Cardiac muscle cell (in vitro differentiated cells and primary cell): ENCODE measurements at regions not wholly inside any gene's neighbourhood (a gene's known extent, or its start where the extent isn't known, plus 50 kb on each side); places are given as distances from the start of the nearest gene placed in this dataset.

Experiments used
- DNase-seq, 2 donors: peaks; one replicate each; pipeline versions ENCODE4 v3.0.0 to v3.0.0-alpha.2; 2010 to 2017; ENCODE audit warnings: low read depth in 1 of 2, low spot score in 1 of 2
- H3K27ac ChIP-seq: fragments of 200-600 bp; sonication (generic); 2 replicates; pipeline ENCODE4 v1.5.1; 2016
- H3K27me3 ChIP-seq: fragments of 200-600 bp; sonication (generic); 2 replicates; pipeline ENCODE4 v1.6.0; 2016; ENCODE audit warnings: control low read depth
- H3K36me3 ChIP-seq: fragments of 200-600 bp; sonication (generic); 2 replicates; pipeline ENCODE4 v1.5.1; 2016; ENCODE audit warnings: control low read depth
- H3K4me1 ChIP-seq: fragments of 200-600 bp; sonication (generic); 2 replicates; pipeline ENCODE4 v1.8.1; 2017; ENCODE audit warnings: low read depth, mild to moderate bottlenecking, mixed run types
- H3K4me3 ChIP-seq: fragments of 200-600 bp; sonication (generic); 2 replicates; pipeline ENCODE4 v1.5.1; 2016; ENCODE audit warnings: mild to moderate bottlenecking
- H3K9me3 ChIP-seq: fragments of 200-600 bp; sonication (generic); 2 replicates; pipeline ENCODE4 v1.5.1; 2017; ENCODE audit warnings: low read depth, mild to moderate bottlenecking, control low read depth
- TF ChIP-seq, protein P1 (sequence below): IDR thresholded peaks from 2 replicates; pipeline ENCODE4 v1.5.1; 2012; ENCODE audit warnings: low read depth, mild to moderate bottlenecking, low read length

DNA sequence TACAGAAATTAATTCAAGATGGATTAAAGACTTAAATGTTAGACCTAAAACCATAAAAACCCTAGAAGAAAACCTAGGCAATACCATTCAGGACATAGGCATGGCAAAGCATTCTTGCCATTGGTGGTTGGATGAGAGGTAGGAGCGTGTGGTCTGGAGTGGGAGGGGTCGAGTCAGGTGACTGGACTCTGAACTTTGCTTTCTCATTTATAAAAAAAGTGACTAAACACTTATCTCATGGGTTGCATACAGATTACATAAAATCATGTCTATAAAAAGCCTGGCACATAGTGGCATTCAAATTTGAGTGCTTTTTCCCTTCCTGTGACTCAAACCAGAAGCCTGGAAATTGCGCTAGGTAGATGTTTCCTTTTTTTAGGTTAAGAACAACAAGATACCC is 159.7 kb upstream of the SHISA6 start:
- H3K9me3 ChIP-seq, result no peaks in the 10 kb centered on the region
- H3K27me3 ChIP-seq, result peaks cover 31% of the 10 kb centered on the region
- no peaks in the 10 kb centered on the region for H3K36me3 ChIP-seq
- peaks cover 7% of the 10 kb centered on the region for H3K4me1 ChIP-seq
- no peak overlapping the region for H3K4me3 ChIP-seq
- DNase-seq, result no peak
- TF ChIP-seq, protein P1, sequence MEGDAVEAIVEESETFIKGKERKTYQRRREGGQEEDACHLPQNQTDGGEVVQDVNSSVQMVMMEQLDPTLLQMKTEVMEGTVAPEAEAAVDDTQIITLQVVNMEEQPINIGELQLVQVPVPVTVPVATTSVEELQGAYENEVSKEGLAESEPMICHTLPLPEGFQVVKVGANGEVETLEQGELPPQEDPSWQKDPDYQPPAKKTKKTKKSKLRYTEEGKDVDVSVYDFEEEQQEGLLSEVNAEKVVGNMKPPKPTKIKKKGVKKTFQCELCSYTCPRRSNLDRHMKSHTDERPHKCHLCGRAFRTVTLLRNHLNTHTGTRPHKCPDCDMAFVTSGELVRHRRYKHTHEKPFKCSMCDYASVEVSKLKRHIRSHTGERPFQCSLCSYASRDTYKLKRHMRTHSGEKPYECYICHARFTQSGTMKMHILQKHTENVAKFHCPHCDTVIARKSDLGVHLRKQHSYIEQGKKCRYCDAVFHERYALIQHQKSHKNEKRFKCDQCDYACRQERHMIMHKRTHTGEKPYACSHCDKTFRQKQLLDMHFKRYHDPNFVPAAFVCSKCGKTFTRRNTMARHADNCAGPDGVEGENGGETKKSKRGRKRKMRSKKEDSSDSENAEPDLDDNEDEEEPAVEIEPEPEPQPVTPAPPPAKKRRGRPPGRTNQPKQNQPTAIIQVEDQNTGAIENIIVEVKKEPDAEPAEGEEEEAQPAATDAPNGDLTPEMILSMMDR, result no peak
- no peak overlapping the region for H3K27ac ChIP-seq

DNA sequence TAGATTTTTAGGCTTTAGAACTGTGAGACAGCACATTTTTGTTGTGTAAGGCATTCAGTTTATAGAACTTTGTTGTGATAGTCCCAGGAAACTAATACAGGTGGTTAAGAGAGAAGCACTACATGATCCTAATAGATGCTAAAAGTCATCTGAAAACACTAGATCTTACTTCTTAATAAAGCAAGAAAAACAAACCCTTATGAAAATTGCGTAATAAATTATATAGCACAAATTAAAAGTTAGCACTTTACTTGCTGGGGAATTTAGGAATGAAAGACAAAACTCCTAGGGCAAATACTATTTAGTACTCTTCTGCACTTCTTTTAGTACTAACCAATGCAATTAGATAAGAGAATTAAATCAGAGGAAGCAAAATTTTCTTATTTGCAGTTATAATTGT is 163.3 kb upstream of the SHISA6 start:
- peaks cover 6% of the 10 kb centered on the region for H3K4me1 ChIP-seq
- H3K36me3 ChIP-seq, result no peaks in the 10 kb centered on the region
- no peak for DNase-seq
- TF ChIP-seq, protein P1, result no peak
- H3K27ac ChIP-seq, result no peak overlapping the region
- no peak overlapping the region for H3K4me3 ChIP-seq
- peaks cover 3% of the 10 kb centered on the region for H3K27me3 ChIP-seq
- no peaks in the 10 kb centered on the region for H3K9me3 ChIP-seq

DNA sequence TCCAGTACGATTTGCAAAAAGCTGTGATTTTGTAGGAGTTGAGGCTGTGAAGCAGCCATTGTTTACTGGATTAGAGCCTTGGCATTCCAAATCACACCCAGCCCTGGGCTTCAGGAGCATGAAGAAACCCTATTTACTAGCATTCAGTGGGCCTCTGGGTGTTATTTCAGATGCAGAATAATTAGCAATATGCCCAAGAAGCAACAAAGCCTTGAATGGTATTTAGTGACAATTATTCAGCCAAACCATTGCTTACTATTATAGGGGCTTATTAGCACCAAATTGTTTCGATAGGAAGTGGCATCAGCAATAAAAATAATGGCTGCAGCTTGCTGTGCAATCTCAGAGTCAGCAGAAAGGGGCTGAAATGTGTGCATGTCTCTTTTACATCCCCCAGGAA is 166.6 kb upstream of the SHISA6 start:
- DNase-seq, result no peak
- Histone ChIP-seq H3K27ac (no peak overlapping the region), H3K36me3 (no peaks in the 10 kb centered on the region), H3K4me3 (no peak overlapping the region), H3K9me3 (no peaks in the 10 kb centered on the region), H3K4me1 (no peaks in the 10 kb centered on the region), H3K27me3 (peaks cover 7% of the 10 kb centered on the region)
- TF ChIP-seq, protein P1, result no peak

DNA sequence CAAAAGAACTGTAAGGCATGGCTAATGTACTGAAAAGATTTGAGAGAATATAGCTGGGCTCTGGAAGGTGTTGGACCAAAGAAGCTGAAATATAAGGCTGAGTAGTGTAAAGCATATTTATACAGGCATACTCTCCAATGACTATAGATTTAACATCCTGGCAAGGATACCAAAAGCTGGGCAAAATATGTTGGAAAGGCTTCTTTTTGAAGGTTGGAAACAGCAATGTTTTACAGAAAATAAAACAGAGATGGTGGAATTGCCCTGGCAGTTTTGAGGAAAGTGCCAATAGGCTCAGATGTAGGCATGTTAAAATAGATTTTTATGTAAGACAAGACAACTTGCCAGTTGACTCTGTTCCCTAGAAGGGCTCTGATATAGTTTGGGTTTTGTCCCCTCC is 184.1 kb upstream of the SHISA6 start:
- no peaks in the 10 kb centered on the region for H3K9me3 ChIP-seq
- H3K4me1 ChIP-seq, result no peaks in the 10 kb centered on the region
- DNase-seq, result no peak
- H3K27ac ChIP-seq, result no peak overlapping the region
- H3K27me3 ChIP-seq, result no peaks in the 10 kb centered on the region
- TF ChIP-seq, protein P1, result no peak
- H3K4me3 ChIP-seq, result no peak overlapping the region
- no peaks in the 10 kb centered on the region for H3K36me3 ChIP-seq

DNA sequence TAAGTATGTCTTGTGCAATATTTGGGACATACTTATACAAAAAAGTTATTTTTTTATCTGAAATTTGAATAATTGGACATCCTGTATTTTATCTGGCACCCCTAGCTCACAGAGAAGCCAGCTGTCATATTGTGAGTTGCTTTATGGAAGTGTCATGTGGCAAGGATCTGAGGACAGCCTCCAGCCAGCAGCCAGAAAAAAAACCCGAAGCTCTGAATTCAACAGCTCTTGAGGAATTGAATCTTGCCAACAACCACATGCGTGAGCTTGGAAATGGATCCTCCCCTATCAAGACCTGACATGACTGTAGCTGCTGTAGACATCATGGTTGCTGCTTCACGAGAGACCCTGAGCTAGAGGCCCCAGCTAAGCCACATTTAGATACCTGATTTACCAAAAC is 187.2 kb upstream of the SHISA6 start:
- Histone ChIP-seq H3K4me1 (no peaks in the 10 kb centered on the region), H3K27me3 (no peaks in the 10 kb centered on the region), H3K9me3 (no peaks in the 10 kb centered on the region), H3K27ac (no peak overlapping the region), H3K4me3 (no peak overlapping the region), H3K36me3 (no peaks in the 10 kb centered on the region)
- TF ChIP-seq, protein P1, result no peak
- DNase-seq, result no peak

DNA sequence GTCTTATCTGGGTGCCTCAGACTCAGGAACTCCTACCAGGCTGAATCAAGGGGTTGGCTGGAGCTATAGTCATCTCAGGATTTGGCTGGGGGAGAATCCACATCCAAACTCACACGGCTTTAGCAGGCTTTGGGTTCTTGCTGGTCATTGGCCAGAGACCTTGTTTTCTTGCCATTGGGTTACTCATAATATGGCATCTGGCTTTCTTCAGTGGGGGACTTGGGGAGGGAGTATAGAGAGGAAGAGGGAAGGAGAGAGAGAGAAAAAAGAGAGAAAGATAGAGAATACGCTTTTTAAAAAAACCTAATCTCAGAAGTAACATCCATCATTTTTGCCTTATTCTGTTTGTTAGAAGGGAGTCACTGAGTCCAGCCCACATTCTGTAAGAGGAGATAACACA is 191.5 kb upstream of the SHISA6 start:
- Histone ChIP-seq H3K4me1 (no peaks in the 10 kb centered on the region), H3K4me3 (no peak overlapping the region), H3K36me3 (no peaks in the 10 kb centered on the region), H3K9me3 (no peaks in the 10 kb centered on the region), H3K27me3 (no peaks in the 10 kb centered on the region), H3K27ac (no peak overlapping the region)
- TF ChIP-seq, protein P1, result no peak
- no peak for DNase-seq
